Nephron (organoid): ENCODE measurements at regions not wholly inside any gene's neighbourhood (a gene's known extent, or its start where the extent isn't known, plus 50 kb on each side); places are given as distances from the start of the nearest gene placed in this dataset.

Experiments
- H3K27ac Mint-ChIP-seq, 3 experiments: 2 replicates each; pipeline ENCODE4 v1.8.0; 2020; ENCODE audit warnings: mixed read lengths in 3 of 3, mild to moderate bottlenecking in 2 of 3, moderate library complexity in 1 of 3
- H3K27me3 Mint-ChIP-seq: 2 replicates; pipeline ENCODE4 v1.8.0; 2021; ENCODE audit warnings: low read depth, mild to moderate bottlenecking, moderate library complexity, mixed read lengths
- H3K36me3 Mint-ChIP-seq: 2 replicates; pipeline ENCODE4 v1.8.0; 2020; ENCODE audit warnings: low read depth, mixed read lengths
- H3K4me1 Mint-ChIP-seq: 2 replicates; pipeline ENCODE4 v1.8.0; 2020; ENCODE audit warnings: mixed read lengths
- H3K4me3 Mint-ChIP-seq, 3 experiments: 2 replicates each; pipeline ENCODE4 v1.8.0; 2020; ENCODE audit warnings: mild to moderate bottlenecking in 3 of 3, mixed read lengths in 3 of 3, moderate library complexity in 2 of 3
- H3K9me3 Mint-ChIP-seq: 2 replicates; pipeline ENCODE4 v1.8.0; 2020; ENCODE audit warnings: mixed read lengths
- TF ChIP-seq, protein P1 (sequence below), 3 experiments: fragments of 200-600 bp; sonication (generic); IDR thresholded peaks; one replicate each; pipeline ENCODE4 v1.5.0; 2021; ENCODE audit warnings: antibody characterized with exemption in 3 of 3; ENCODE audit not compliant: unreplicated experiment in 3 of 3

DNA sequence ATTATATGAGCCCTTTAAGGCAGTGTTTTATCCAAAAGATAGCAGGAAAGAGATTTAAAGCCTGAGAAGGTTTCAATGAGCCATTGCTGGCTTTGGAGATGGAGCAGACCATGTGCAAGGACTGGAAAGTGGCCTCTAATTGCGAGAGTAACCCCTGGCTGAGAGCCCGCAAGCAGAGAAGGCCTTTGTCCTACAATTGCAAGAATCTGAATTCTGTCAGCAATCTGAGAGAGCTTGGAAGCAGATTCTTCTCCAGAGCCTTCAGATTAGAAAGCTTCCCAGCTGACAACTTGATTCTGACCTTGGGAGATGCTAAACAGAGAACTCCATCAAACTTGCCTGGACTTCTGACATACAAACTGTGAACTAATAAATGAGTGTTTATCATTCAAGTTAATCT, 528.7 kb upstream of the KLF12 start:
- Mint-ChIP-seq H3K27me3 (no peaks in the 10 kb centered on the region), H3K9me3 (peaks cover 2% of the 10 kb centered on the region), H3K27ac (peak overlapping the region in 1 of 3 experiments; percentile 66), H3K4me3 (no peak overlapping the region), H3K36me3 (no peaks in the 10 kb centered on the region), H3K4me1 (no peaks in the 10 kb centered on the region)
- TF ChIP-seq, protein P1, sequence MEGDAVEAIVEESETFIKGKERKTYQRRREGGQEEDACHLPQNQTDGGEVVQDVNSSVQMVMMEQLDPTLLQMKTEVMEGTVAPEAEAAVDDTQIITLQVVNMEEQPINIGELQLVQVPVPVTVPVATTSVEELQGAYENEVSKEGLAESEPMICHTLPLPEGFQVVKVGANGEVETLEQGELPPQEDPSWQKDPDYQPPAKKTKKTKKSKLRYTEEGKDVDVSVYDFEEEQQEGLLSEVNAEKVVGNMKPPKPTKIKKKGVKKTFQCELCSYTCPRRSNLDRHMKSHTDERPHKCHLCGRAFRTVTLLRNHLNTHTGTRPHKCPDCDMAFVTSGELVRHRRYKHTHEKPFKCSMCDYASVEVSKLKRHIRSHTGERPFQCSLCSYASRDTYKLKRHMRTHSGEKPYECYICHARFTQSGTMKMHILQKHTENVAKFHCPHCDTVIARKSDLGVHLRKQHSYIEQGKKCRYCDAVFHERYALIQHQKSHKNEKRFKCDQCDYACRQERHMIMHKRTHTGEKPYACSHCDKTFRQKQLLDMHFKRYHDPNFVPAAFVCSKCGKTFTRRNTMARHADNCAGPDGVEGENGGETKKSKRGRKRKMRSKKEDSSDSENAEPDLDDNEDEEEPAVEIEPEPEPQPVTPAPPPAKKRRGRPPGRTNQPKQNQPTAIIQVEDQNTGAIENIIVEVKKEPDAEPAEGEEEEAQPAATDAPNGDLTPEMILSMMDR (IDR thresholded peaks at IDR 0.05; ENCODE audit: unreplicated experiment in 3 of 3): no peak

GRCh38 chr13:74661851-74662250, 527.6 kb upstream of the KLF12 start:
- H3K9me3 Mint-ChIP-seq: peaks cover 2% of the 10 kb centered on the region
- no peak overlapping the region for H3K4me3 Mint-ChIP-seq
- H3K36me3 Mint-ChIP-seq: no peaks in the 10 kb centered on the region
- no peaks in the 10 kb centered on the region for H3K4me1 Mint-ChIP-seq
- H3K27me3 Mint-ChIP-seq: no peaks in the 10 kb centered on the region
- TF ChIP-seq, protein P1 (IDR thresholded peaks at IDR 0.05; ENCODE audit: unreplicated experiment in 3 of 3): no peak
- H3K27ac Mint-ChIP-seq: no peak overlapping the region

- no peak overlapping the region for H3K27ac Mint-ChIP-seq
- no peak overlapping the region for H3K4me3 Mint-ChIP-seq
- H3K9me3 Mint-ChIP-seq: peaks cover 2% of the 10 kb centered on the region
- no peaks in the 10 kb centered on the region for H3K4me1 Mint-ChIP-seq
- no peaks in the 10 kb centered on the region for H3K36me3 Mint-ChIP-seq
- H3K27me3 Mint-ChIP-seq: no peaks in the 10 kb centered on the region
- TF ChIP-seq, protein P1 (IDR thresholded peaks at IDR 0.05; ENCODE audit: unreplicated experiment in 3 of 3): no peak
Measured at GRCh38 chr13:74657765-74658164, 523.6 kb upstream of the KLF12 start.

DNA sequence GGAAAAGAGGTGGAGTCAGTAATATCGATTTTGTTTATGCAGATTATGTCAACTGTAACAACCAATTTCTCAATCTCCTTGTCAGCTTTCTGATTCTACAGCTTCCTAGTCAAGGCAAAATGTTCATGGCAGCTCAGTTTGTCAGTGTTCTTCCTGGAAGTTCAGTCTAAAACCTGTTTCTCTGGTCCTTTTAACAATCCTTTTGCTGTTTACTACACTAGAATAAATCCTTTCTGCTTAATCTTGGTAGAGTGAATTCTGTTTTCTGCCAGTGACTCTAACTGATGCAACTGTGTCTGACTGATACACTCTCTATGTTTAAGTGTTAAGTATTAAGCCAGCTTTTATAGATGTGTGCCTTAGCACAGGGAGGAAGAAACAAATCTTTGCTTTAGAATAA, 516.9 kb upstream of the KLF12 start:
- Mint-ChIP-seq H3K27me3 (no peaks in the 10 kb centered on the region), H3K9me3 (no peaks in the 10 kb centered on the region), H3K4me1 (no peaks in the 10 kb centered on the region), H3K4me3 (no peak overlapping the region), H3K27ac (no peak overlapping the region), H3K36me3 (no peaks in the 10 kb centered on the region)
- TF ChIP-seq, protein P1 (IDR thresholded peaks at IDR 0.05; ENCODE audit: unreplicated experiment in 3 of 3): no peak

GRCh38 chr13:74647991-74648390, 513.8 kb upstream of the KLF12 start:
- Mint-ChIP-seq H3K4me1 (no peaks in the 10 kb centered on the region), H3K36me3 (no peaks in the 10 kb centered on the region), H3K9me3 (no peaks in the 10 kb centered on the region), H3K4me3 (no peak overlapping the region), H3K27ac (no peak overlapping the region), H3K27me3 (no peaks in the 10 kb centered on the region)
- TF ChIP-seq, protein P1 (IDR thresholded peaks at IDR 0.05; ENCODE audit: unreplicated experiment in 3 of 3): no peak

DNA sequence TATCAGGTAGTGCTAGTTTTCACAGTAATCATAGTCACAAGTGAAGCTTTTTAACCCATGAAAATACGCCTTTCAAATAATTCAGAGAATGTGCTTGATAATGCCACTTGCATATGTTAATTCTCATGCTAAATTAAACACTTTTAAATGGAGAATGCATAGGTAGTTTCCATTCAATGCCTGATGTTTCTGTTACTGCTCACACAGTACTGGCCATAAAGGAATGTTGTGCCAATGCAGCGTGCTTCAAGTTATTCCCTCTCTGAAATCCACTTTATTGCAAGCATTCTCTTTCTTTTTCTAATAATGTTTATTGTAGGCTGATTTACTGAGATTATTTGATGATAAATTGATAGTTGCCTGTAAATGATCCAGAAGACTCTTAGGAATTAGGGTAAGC, 513.0 kb upstream of the KLF12 start:
- Mint-ChIP-seq H3K9me3 (no peaks in the 10 kb centered on the region), H3K36me3 (no peaks in the 10 kb centered on the region), H3K27ac (no peak overlapping the region), H3K4me1 (no peaks in the 10 kb centered on the region), H3K27me3 (no peaks in the 10 kb centered on the region), H3K4me3 (no peak overlapping the region)
- TF ChIP-seq, protein P1 (IDR thresholded peaks at IDR 0.05; ENCODE audit: unreplicated experiment in 3 of 3): no peak
